RWPE2 (cell line): ENCODE measurements at regions not wholly inside any gene's neighbourhood (a gene's known extent, or its start where the extent isn't known, plus 50 kb on each side); places are given as distances from the start of the nearest gene placed in this dataset.

Source experiments
- ATAC-seq: fragments of 200-7000 bp; cut with Tn5 transposase; 3 replicates; pipeline ENCODE4 v1.9.1; 2021; ENCODE audit warnings: low read depth
- DNase-seq: peaks from one replicate; pipeline ENCODE4 v3.0.0-alpha.2; 2020; ENCODE audit warnings: low spot score
- H3K27ac ChIP-seq: fragments of 450-650 bp; 2 replicates; pipeline ENCODE4 v1.5.1; 2017; ENCODE audit warnings: mild to moderate bottlenecking; ENCODE audit not compliant: poor library complexity, severe bottlenecking
- H3K27me3 ChIP-seq: fragments of 250-450 bp; sonication (Bioruptor Pico); 2 replicates; pipeline ENCODE4 v1.5.1; 2021; ENCODE audit warnings: mild to moderate bottlenecking, moderate library complexity; ENCODE audit not compliant: insufficient read depth, poor library complexity, severe bottlenecking
- H3K36me3 ChIP-seq: fragments of 250-450 bp; sonication (Bioruptor Pico); 2 replicates; pipeline ENCODE4 v1.5.1; 2020; ENCODE audit warnings: low read depth, mild to moderate bottlenecking, moderate library complexity
- H3K4me1 ChIP-seq: fragments of 250-450 bp; sonication (Bioruptor Pico); 2 replicates; pipeline ENCODE4 v1.5.1; 2021; ENCODE audit warnings: mild to moderate bottlenecking, moderate library complexity; ENCODE audit not compliant: insufficient read depth, poor library complexity, severe bottlenecking
- H3K4me3 ChIP-seq: fragments of 250-450 bp; sonication (Bioruptor Pico); 2 replicates; pipeline ENCODE4 v1.5.1; 2021; ENCODE audit warnings: mild to moderate bottlenecking, moderate library complexity; ENCODE audit not compliant: severe bottlenecking
- H3K9me3 ChIP-seq: fragments of 250-450 bp; sonication (Bioruptor Pico); 2 replicates; pipeline ENCODE4 v1.5.1; 2021; ENCODE audit warnings: mild to moderate bottlenecking, moderate library complexity; ENCODE audit not compliant: severe bottlenecking
- CTCF ChIP-seq: fragments of 450-650 bp; IDR thresholded peaks from one replicate; pipeline ENCODE4 v1.5.1; 2017; ENCODE audit warnings: mild to moderate bottlenecking, moderate library complexity; ENCODE audit not compliant: poor library complexity, severe bottlenecking

GRCh38 chr4:136690360-136690759 lies 841.9 kb downstream of the PCDH18 start:
- Histone ChIP-seq H3K36me3 (no peaks in the 10 kb centered on the region), H3K9me3 (no peaks in the 10 kb centered on the region), H3K27me3 (no peaks in the 10 kb centered on the region), H3K4me1 (no peaks in the 10 kb centered on the region), H3K4me3 (no peak overlapping the region), H3K27ac (no peak overlapping the region)
- ATAC-seq, result no peak
- no peak for DNase-seq
- TF ChIP-seq CTCF, result no peak

- Histone ChIP-seq H3K27me3 (no peaks in the 10 kb centered on the region), H3K9me3 (no peaks in the 10 kb centered on the region), H3K4me1 (no peaks in the 10 kb centered on the region), H3K27ac (no peak overlapping the region), H3K4me3 (no peak overlapping the region), H3K36me3 (no peaks in the 10 kb centered on the region)
- no peak for TF ChIP-seq CTCF
- no peak for ATAC-seq
- DNase-seq, result no peak
These were observed 844.7 kb downstream of the PCDH18 start for GRCh38 chr4:136687596-136687995.

DNA sequence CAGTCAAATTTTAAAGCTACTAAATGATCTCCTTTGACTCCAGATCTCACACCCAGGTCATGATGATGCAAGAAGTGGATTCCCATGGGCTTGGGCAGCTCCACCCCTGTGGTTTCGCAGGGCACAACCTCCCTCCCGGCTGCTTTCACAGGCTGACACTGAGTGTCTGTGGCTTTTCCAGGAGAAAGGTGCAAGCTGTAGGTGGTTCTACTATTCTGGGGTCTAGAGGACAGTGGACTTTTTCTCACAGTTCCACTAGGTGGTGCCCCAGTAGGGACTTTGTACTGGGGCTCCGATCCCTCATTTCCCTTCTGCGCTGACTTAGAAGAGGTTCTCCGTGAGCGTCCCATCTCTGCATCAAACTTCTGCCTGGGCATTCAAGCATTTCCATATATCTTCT lies 845.2 kb downstream of the PCDH18 start:
- H3K9me3 ChIP-seq, result no peaks in the 10 kb centered on the region
- no peak overlapping the region for H3K27ac ChIP-seq
- no peaks in the 10 kb centered on the region for H3K4me1 ChIP-seq
- H3K4me3 ChIP-seq, result no peak overlapping the region
- no peaks in the 10 kb centered on the region for H3K36me3 ChIP-seq
- DNase-seq (no peak), ATAC-seq (no peak)
- H3K27me3 ChIP-seq, result no peaks in the 10 kb centered on the region
- no peak for TF ChIP-seq CTCF

- ATAC-seq, result no peak
- Histone ChIP-seq H3K4me3 (no peak overlapping the region), H3K36me3 (no peaks in the 10 kb centered on the region), H3K9me3 (no peaks in the 10 kb centered on the region), H3K27ac (no peak overlapping the region), H3K4me1 (no peaks in the 10 kb centered on the region), H3K27me3 (no peaks in the 10 kb centered on the region)
- no peak for TF ChIP-seq CTCF
- no peak for DNase-seq
These were observed 851.5 kb downstream of the PCDH18 start for GRCh38 chr4:136680761-136681160.

GRCh38 chr4:136680271-136680670 lies 852.0 kb downstream of the PCDH18 start:
- no peaks in the 10 kb centered on the region for H3K4me1 ChIP-seq
- H3K27me3 ChIP-seq, result no peaks in the 10 kb centered on the region
- no peak for DNase-seq
- no peak for ATAC-seq
- no peak for TF ChIP-seq CTCF
- H3K9me3 ChIP-seq, result no peaks in the 10 kb centered on the region
- H3K4me3 ChIP-seq, result no peak overlapping the region
- no peaks in the 10 kb centered on the region for H3K36me3 ChIP-seq
- H3K27ac ChIP-seq, result no peak overlapping the region
